HL-60 (cell line): ENCODE measurements at regions not wholly inside any gene's neighbourhood (a gene's known extent, or its start where the extent isn't known, plus 50 kb on each side); places are given as distances from the start of the nearest gene placed in this dataset.

Source experiments
- SPI1 ChIP-seq: IDR thresholded peaks from 2 replicates; pipeline ENCODE4 v1.6.1; 2012; ENCODE audit warnings: low read depth, mild to moderate bottlenecking, borderline replicate concordance
- TF ChIP-seq, protein P1 (sequence below): IDR thresholded peaks from one replicate; pipeline ENCODE4 v1.5.1; 2011; ENCODE audit warnings: low read length, control low read depth, inconsistent platforms; ENCODE audit not compliant: insufficient read depth

DNA sequence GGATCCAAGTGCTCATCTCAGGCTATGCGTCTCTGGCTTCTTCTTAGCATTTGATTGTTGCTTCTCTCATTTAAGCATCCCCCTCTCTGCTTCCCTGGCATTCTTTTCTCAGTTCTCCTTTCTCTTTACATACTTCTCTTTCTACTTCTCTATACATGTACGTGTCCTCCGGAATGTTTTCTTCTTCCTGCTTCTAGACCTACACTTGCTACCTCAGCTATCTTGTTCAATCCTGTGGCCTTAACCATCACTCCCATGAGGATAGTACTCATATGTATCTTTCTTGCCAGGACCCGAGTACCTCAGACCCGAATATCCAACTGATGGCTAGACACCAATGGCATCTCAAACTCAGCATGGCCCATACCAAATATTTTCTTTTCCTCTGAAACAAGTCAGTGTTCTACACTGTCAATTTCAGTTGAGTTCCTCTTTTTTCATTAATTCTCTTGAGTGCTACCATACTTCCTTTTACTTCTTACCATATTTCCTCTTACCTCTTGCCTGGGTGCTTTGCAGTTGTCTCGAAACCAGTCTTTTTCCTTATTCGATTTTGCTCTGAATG is 115.1 kb upstream of the SLC38A2 start:
- TF ChIP-seq SPI1: peak; percentile 97
- TF ChIP-seq, protein P1, sequence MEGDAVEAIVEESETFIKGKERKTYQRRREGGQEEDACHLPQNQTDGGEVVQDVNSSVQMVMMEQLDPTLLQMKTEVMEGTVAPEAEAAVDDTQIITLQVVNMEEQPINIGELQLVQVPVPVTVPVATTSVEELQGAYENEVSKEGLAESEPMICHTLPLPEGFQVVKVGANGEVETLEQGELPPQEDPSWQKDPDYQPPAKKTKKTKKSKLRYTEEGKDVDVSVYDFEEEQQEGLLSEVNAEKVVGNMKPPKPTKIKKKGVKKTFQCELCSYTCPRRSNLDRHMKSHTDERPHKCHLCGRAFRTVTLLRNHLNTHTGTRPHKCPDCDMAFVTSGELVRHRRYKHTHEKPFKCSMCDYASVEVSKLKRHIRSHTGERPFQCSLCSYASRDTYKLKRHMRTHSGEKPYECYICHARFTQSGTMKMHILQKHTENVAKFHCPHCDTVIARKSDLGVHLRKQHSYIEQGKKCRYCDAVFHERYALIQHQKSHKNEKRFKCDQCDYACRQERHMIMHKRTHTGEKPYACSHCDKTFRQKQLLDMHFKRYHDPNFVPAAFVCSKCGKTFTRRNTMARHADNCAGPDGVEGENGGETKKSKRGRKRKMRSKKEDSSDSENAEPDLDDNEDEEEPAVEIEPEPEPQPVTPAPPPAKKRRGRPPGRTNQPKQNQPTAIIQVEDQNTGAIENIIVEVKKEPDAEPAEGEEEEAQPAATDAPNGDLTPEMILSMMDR: no peak
